Small intestine (tissue), 7 donors: ENCODE measurements at regions not wholly inside any gene's neighbourhood (a gene's known extent, or its start where the extent isn't known, plus 50 kb on each side); places are given as distances from the start of the nearest gene placed in this dataset.
A peak's percentile ranks its signal among the peaks of the same experiment; 100 is the strongest.

Experiments
- DNase-seq, 2 donors: peaks; one replicate each; pipeline versions ENCODE4 v3.0.0 to v3.0.0-alpha.2; 2013
- FAIRE-seq: peaks from 2 replicates; lab custom pipeline; 2012; peaks lifted over from hg19 to GRCh38; lab: Jason Lieb, UNC
- H3K27ac ChIP-seq, 3 donors: one replicate each; pipeline ENCODE4 v1.5.1; 2013; ENCODE audit warnings: low read length in 2 of 3, mild to moderate bottlenecking in 2 of 3, control low read depth in 1 of 3, inconsistent platforms in 1 of 3, low read depth in 1 of 3, moderate library complexity in 1 of 3
- H3K27me3 ChIP-seq, 3 donors: one replicate each; pipeline ENCODE4 v1.6.1; 2013; ENCODE audit warnings: low read length in 3 of 3, inconsistent platforms in 1 of 3; ENCODE audit not compliant: control insufficient read depth in 3 of 3, insufficient read depth in 3 of 3
- H3K36me3 ChIP-seq, 3 donors: one replicate each; pipeline ENCODE4 v1.6.1; 2013; ENCODE audit warnings: low read length in 3 of 3, inconsistent platforms in 1 of 3, low read depth in 1 of 3, mild to moderate bottlenecking in 1 of 3, moderate library complexity in 1 of 3; ENCODE audit not compliant: control insufficient read depth in 3 of 3, insufficient read depth in 2 of 3
- H3K4me1 ChIP-seq, 3 donors: one replicate each; pipeline ENCODE4 v1.6.1; 2013; ENCODE audit warnings: low read length in 2 of 3, inconsistent platforms in 1 of 3, low read depth in 1 of 3, mild to moderate bottlenecking in 1 of 3, moderate library complexity in 1 of 3; ENCODE audit not compliant: control insufficient read depth in 3 of 3, insufficient read depth in 2 of 3
- H3K4me3 ChIP-seq, 3 donors: one replicate each; pipeline ENCODE4 v1.5.1; 2013; ENCODE audit warnings: low read length in 3 of 3, control low read depth in 1 of 3, inconsistent platforms in 1 of 3, low read depth in 1 of 3, mild to moderate bottlenecking in 1 of 3, moderate library complexity in 1 of 3
- H3K9me3 ChIP-seq, 2 donors: one replicate each; pipeline ENCODE4 v1.6.1; 2013; ENCODE audit warnings: low read depth in 1 of 2, low read length in 1 of 2; ENCODE audit not compliant: control insufficient read depth in 2 of 2, insufficient read depth in 1 of 2
- WGBS, 3 donors: extraction: QIAGEN DNeasy Blood & Tissue Kit; methylation state at CpG; one replicate each; pipeline ENCODE4 v1.1.7; 2013; 5-methylcytosine and 5-hydroxymethylcytosine counted together
- donor health status: healthy with polysubstance abuse.
- donor health status: control.
- donor health status: control.
- donor health status: Bipolar disorder and iron deficiency.
- donor health status: healthy.

GRCh38 chr11:128198216-128198772 lies 389.1 kb downstream of the ETS1 start:
- FAIRE-seq = no peak
- Histone ChIP-seq H3K27me3 (no peaks in the 10 kb centered on the region), H3K4me3 (no peak overlapping the region), H3K27ac (no peak overlapping the region), H3K36me3 (no peaks in the 10 kb centered on the region), H3K9me3 (no peaks in the 10 kb centered on the region), H3K4me1 (no peaks in the 10 kb centered on the region)
- 48 to 60% (median 58%) methylated on average over 2 of the region's 2 CpGs for WGBS, 3 donors
- DNase-seq = no peak

- DNase-seq (no peak), FAIRE-seq (no peak)
- Histone ChIP-seq H3K4me3 (no peak overlapping the region), H3K4me1 (no peaks in the 10 kb centered on the region), H3K27me3 (no peaks in the 10 kb centered on the region), H3K27ac (no peak overlapping the region), H3K36me3 (no peaks in the 10 kb centered on the region), H3K9me3 (no peaks in the 10 kb centered on the region)
Observed at GRCh38 chr11:128196235-128196634, 391.1 kb downstream of the ETS1 start.

- H3K4me3 ChIP-seq = no peak overlapping the region
- no peaks in the 10 kb centered on the region for H3K27me3 ChIP-seq
- 40 to 72% (median 41%) methylated on average over 1 of the region's 1 CpG for WGBS, 3 donors
- H3K4me1 ChIP-seq = no peaks in the 10 kb centered on the region
- H3K27ac ChIP-seq = no peak overlapping the region
- DNase-seq (no peak), FAIRE-seq (no peak)
- H3K36me3 ChIP-seq = no peaks in the 10 kb centered on the region
- H3K9me3 ChIP-seq = no peaks in the 10 kb centered on the region
Observed at GRCh38 chr11:128195756-128196155, 391.6 kb downstream of the ETS1 start.

- no peaks in the 10 kb centered on the region for H3K27me3 ChIP-seq
- no peaks in the 10 kb centered on the region for H3K36me3 ChIP-seq
- H3K4me1 ChIP-seq = no peaks in the 10 kb centered on the region
- H3K27ac ChIP-seq = no peak overlapping the region
- 41 to 78% (median 59%) methylated on average over 6 of the region's 6 CpGs for WGBS, 3 donors
- no peak overlapping the region for H3K4me3 ChIP-seq
- FAIRE-seq (no peak), DNase-seq (peak in 1 of 2 donors; percentile 10)
- H3K9me3 ChIP-seq = no peaks in the 10 kb centered on the region
Observed at GRCh38 chr11:128195057-128195751, 392.2 kb downstream of the ETS1 start.

DNA sequence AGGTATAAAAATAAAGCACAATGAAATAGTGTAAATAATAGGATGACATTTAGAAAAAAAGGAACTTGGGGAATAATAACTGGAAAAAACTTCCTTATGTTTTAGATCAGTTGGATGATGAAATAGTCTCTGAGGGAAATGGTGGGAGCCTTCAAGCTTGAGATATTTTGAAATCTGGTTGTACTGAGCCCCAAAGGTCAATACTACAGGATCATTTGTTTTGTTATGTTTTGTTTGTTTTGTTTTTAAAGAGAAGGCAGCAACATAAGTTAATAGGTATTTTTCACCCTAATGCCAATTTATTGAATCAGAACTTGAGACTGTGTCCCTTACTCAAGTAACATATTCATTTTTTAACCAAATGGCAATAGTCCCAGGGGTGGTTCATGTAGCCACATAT lies 393.1 kb downstream of the ETS1 start:
- Histone ChIP-seq H3K4me1 (no peaks in the 10 kb centered on the region), H3K9me3 (no peaks in the 10 kb centered on the region), H3K27me3 (no peaks in the 10 kb centered on the region), H3K27ac (no peak overlapping the region), H3K36me3 (no peaks in the 10 kb centered on the region), H3K4me3 (no peak overlapping the region)
- DNase-seq = no peak
- FAIRE-seq = no peak

- H3K36me3 ChIP-seq = no peaks in the 10 kb centered on the region
- no peak overlapping the region for H3K27ac ChIP-seq
- no peak overlapping the region for H3K4me3 ChIP-seq
- FAIRE-seq (no peak), DNase-seq (no peak)
- H3K9me3 ChIP-seq = no peaks in the 10 kb centered on the region
- 73 to 89% (median 75%) methylated on average over 4 of the region's 4 CpGs for WGBS, 3 donors
- no peaks in the 10 kb centered on the region for H3K4me1 ChIP-seq
- no peaks in the 10 kb centered on the region for H3K27me3 ChIP-seq
Observed at GRCh38 chr11:128193615-128194014, 393.7 kb downstream of the ETS1 start.

DNA sequence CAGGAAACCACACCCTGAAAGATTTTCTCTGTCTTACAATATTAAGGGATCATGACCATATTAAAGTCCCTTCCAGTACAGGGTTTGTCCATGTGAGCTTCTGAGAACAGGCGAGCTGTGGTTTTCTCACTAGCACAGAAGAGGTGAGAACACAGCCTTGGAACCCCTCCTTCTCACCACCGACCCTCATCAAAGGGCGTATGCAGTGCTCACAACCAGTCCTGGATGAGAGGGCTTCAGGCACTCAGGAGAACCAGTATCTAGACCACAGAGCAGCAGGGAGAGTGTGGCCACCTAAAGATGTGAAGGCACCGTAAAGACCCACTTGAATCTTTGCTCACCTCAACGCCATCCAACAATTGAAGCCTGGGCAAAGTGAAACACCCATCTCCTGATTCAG lies 397.0 kb downstream of the ETS1 start:
- WGBS, 3 donors = 89 to 91% (median 90%) methylated on average over 5 of the region's 5 CpGs
- DNase-seq = no peak
- no peaks in the 10 kb centered on the region for H3K36me3 ChIP-seq
- H3K4me1 ChIP-seq = no peaks in the 10 kb centered on the region
- no peak overlapping the region for H3K4me3 ChIP-seq
- FAIRE-seq = no peak
- H3K27me3 ChIP-seq = no peaks in the 10 kb centered on the region
- no peak overlapping the region for H3K27ac ChIP-seq
- no peaks in the 10 kb centered on the region for H3K9me3 ChIP-seq

- Histone ChIP-seq H3K9me3 (peaks cover 0 to 3% of the 10 kb centered on the region in 2 donors), H3K4me3 (no peak overlapping the region), H3K36me3 (no peaks in the 10 kb centered on the region), H3K4me1 (no peaks in the 10 kb centered on the region), H3K27ac (no peak overlapping the region), H3K27me3 (no peaks in the 10 kb centered on the region)
- FAIRE-seq (no peak), DNase-seq (no peak)
- 81 to 91% (median 89%) methylated on average over 4 of the region's 4 CpGs for WGBS, 3 donors
Observed at GRCh38 chr11:128189823-128190222, 397.5 kb downstream of the ETS1 start.
